ENCODE measurements at regions not wholly inside any gene's neighbourhood (a gene's known extent, or its start where the extent isn't known, plus 50 kb on each side); places are given as distances from the start of the nearest gene placed in this dataset.

- no peak overlapping the region for H4K8ac ChIP-seq (ENCODE audit: low read depth in 2 of 2, low read length in 2 of 2)
- dilution Hi-C loops (cut with HindIII; ENCODE audit: low sequenced_read_pairs, unreplicated experiment) (no loop called here), in situ Hi-C loops (cut with MboI; ENCODE audit: low sequenced_read_pairs) (no loop called here), intact Hi-C loops (cut with micrococcal nuclease) (no loop called here)
- H3K18ac ChIP-seq (ENCODE audit: low read depth, low read length), result no peak overlapping the region
- no peak overlapping the region for H3K14ac ChIP-seq (replicated peaks; ENCODE audit: low read depth, low read length)
- H3K36me3 ChIP-seq (ENCODE audit: control insufficient read depth, insufficient read depth, low read length), result no peaks in the 10 kb centered on the region
- H3K23ac ChIP-seq (ENCODE audit: low read depth, low read length), result no peak overlapping the region
- H2AK5ac ChIP-seq (ENCODE audit: low read depth, low read length), result no peak overlapping the region
- H3K56ac ChIP-seq (ENCODE audit: extremely low read depth, insufficient read depth, low read length), result no peak overlapping the region
- no peaks in the 10 kb centered on the region for H3K9me1 ChIP-seq (ENCODE audit: insufficient read depth, low read length)
- BruUV-seq (replicated peaks), result no TSS peak
- H3K4me3 ChIP-seq (ENCODE audit: insufficient read depth, low read depth, low read length), result no peak overlapping the region
- no peaks in the 10 kb centered on the region for H3K4me1 ChIP-seq (ENCODE audit: control insufficient read depth, insufficient read depth, low read length)
- H3K9ac ChIP-seq (ENCODE audit: low read depth, low read length), result no peak overlapping the region
- no peaks in the 10 kb centered on the region for H3K27me3 ChIP-seq (ENCODE audit: control insufficient read depth, insufficient read depth, low read length)
- no peak overlapping the region for H3K27ac ChIP-seq (ENCODE audit: insufficient read depth, low read length)
- H2BK5ac ChIP-seq (ENCODE audit: low read depth, low read length, poor library complexity, severe bottlenecking), result no peak overlapping the region
- no peaks in the 10 kb centered on the region for H3K9me3 ChIP-seq (ENCODE audit: control insufficient read depth, insufficient read depth, low read length)
- no peak overlapping the region for H2BK15ac ChIP-seq (ENCODE audit: low read depth, low read length)
- no peak overlapping the region for H4K91ac ChIP-seq (ENCODE audit: insufficient read depth, low read depth, low read length)
- no peaks in the 10 kb centered on the region for H3K79me1 ChIP-seq (ENCODE audit: low read depth in 1 of 2, low read length in 2 of 2)
- H4K20me1 ChIP-seq (ENCODE audit: insufficient read depth, low read length), result no peaks in the 10 kb centered on the region
- H3K4me2 ChIP-seq (ENCODE audit: low read depth, low read length), result no peak overlapping the region
- H2AK9ac ChIP-seq (replicated peaks; ENCODE audit: low read depth, low read length, poor library complexity), result no peak overlapping the region
- no peak overlapping the region for H3K4ac ChIP-seq (ENCODE audit: low read depth, low read length)
- no peak for TF ChIP-seq POLR2A (IDR thresholded peaks at IDR 0.05; ENCODE audit: low read depth, low read length)
- TF ChIP-seq CEBPB (IDR thresholded peaks at IDR 0.05; ENCODE audit: low read depth, low read length), result no peak
- no peak for TF ChIP-seq RAD21 (IDR thresholded peaks at IDR 0.05; ENCODE audit: low read length)
- H2BK20ac ChIP-seq (ENCODE audit: low read depth, low read length), result no peak overlapping the region
- no peak for ATAC-seq (ENCODE audit: low read depth)
- DNase-seq, result no peak
- H2BK120ac ChIP-seq (ENCODE audit: low read depth, low read length), result no peak overlapping the region
- POLR2A ChIA-PET (ENCODE audit: unreplicated experiment), result no interaction called here
- no peak overlapping the region for H4K5ac ChIP-seq (ENCODE audit: low read depth, low read length)
- WGBS, 2 experiments (ENCODE audit: extremely low coverage in 2 of 2, insufficient read length in 1 of 2), result no CpG with 5 or more reads among the region's 2 CpGs
- no peak overlapping the region for H2AFZ ChIP-seq (replicated peaks; ENCODE audit: low read length, poor library complexity)
- CTCF ChIA-PET, result no interaction called here
Observed at GRCh38 chr12:78612190-78612589, 252.4 kb upstream of the SYT1 start.
